Neural cell (in vitro differentiated cells): ENCODE measurements at regions not wholly inside any gene's neighbourhood (a gene's known extent, or its start where the extent isn't known, plus 50 kb on each side); places are given as distances from the start of the nearest gene placed in this dataset.

Source experiments
- CTCF ChIP-seq: fragments of 450-650 bp; IDR thresholded peaks from 2 replicates; pipeline ENCODE4 v1.5.1; 2014; ENCODE audit warnings: antibody characterized with exemption, mild to moderate bottlenecking, moderate library complexity; ENCODE audit not compliant: poor library complexity, severe bottlenecking
- EZH2 ChIP-seq: fragments of 200-600, 300-800 bp; shearing (Covaris generic), sonication (generic); IDR thresholded peaks from 2 replicates; pipeline ENCODE4 v1.6.1; 2014; ENCODE audit warnings: antibody characterized with exemption, low read length, borderline replicate concordance, mild to moderate bottlenecking; ENCODE audit not compliant: insufficient read depth, poor library complexity, severe bottlenecking
- POLR2AphosphoS5 ChIP-seq: IDR thresholded peaks from 2 replicates; pipeline ENCODE4 v1.6.1; 2012
- RAD21 ChIP-seq: fragments of 450-650 bp; conservative IDR thresholded peaks from 2 replicates; pipeline ENCODE4 v1.6.1; 2014; ENCODE audit warnings: antibody characterized with exemption, mild to moderate bottlenecking, moderate library complexity
- REST ChIP-seq: IDR thresholded peaks from 2 replicates; pipeline ENCODE4 v1.6.1; 2012; ENCODE audit warnings: borderline replicate concordance
- TAF1 ChIP-seq: IDR thresholded peaks from 2 replicates; pipeline ENCODE4 v1.6.1; 2012; ENCODE audit warnings: low read depth

GRCh38 chr10:83636826-83637225 lies 502.5 kb upstream of the GHITM start:
- TF ChIP-seq CTCF: no peak
- no peak for TF ChIP-seq POLR2AphosphoS5
- no peak for TF ChIP-seq RAD21
- TF ChIP-seq TAF1: no peak
- no peak for TF ChIP-seq REST
- TF ChIP-seq EZH2: no peak
